ENCODE measurements at regions not wholly inside any gene's neighbourhood (a gene's known extent, or its start where the extent isn't known, plus 50 kb on each side); places are given as distances from the start of the nearest gene placed in this dataset.

- TF ChIP-seq, protein P1, sequence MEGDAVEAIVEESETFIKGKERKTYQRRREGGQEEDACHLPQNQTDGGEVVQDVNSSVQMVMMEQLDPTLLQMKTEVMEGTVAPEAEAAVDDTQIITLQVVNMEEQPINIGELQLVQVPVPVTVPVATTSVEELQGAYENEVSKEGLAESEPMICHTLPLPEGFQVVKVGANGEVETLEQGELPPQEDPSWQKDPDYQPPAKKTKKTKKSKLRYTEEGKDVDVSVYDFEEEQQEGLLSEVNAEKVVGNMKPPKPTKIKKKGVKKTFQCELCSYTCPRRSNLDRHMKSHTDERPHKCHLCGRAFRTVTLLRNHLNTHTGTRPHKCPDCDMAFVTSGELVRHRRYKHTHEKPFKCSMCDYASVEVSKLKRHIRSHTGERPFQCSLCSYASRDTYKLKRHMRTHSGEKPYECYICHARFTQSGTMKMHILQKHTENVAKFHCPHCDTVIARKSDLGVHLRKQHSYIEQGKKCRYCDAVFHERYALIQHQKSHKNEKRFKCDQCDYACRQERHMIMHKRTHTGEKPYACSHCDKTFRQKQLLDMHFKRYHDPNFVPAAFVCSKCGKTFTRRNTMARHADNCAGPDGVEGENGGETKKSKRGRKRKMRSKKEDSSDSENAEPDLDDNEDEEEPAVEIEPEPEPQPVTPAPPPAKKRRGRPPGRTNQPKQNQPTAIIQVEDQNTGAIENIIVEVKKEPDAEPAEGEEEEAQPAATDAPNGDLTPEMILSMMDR (conservative IDR thresholded peaks at IDR 0.05; ENCODE audit: low read depth, low read length), result no peak
- TF ChIP-seq POLR2A (IDR thresholded peaks at IDR 0.05; ENCODE audit: low read depth, low read length) (no peak), ELK1 (IDR thresholded peaks at IDR 0.05; ENCODE audit: borderline replicate concordance, low read depth, low read length) (no peak), CHD1 (IDR thresholded peaks at IDR 0.05; ENCODE audit: low read depth, low read length) (no peak), SMC3 (IDR thresholded peaks at IDR 0.05; ENCODE audit: low read depth, low read length) (no peak), CEBPB (IDR thresholded peaks at IDR 0.05; ENCODE audit: low read depth, low read length) (no peak), MAZ (IDR thresholded peaks at IDR 0.05; ENCODE audit: borderline replicate concordance, low read depth, low read length) (no peak), BHLHE40 (IDR thresholded peaks at IDR 0.05; ENCODE audit: low read depth, low read length) (no peak), MXI1 (IDR thresholded peaks at IDR 0.05; ENCODE audit: borderline replicate concordance, low read depth, low read length) (no peak), RAD21 (IDR thresholded peaks at IDR 0.05; ENCODE audit: low read length) (no peak)
These were observed 79.5 kb upstream of the PRPS1 start for GRCh38 chrX:107548775-107549174.
